Panc1 (cell line): ENCODE measurements at regions not wholly inside any gene's neighbourhood (a gene's known extent, or its start where the extent isn't known, plus 50 kb on each side); places are given as distances from the start of the nearest gene placed in this dataset.

ENCODE experiments used
- ATAC-seq: fragments of 200-7000 bp; cut with Tn5 transposase; 2 replicates; pipeline ENCODE4 v1.9.1; 2020; ENCODE audit warnings: mild to moderate bottlenecking, moderate library complexity
- BruUV-seq: library from RNA; stranded (reverse); fragments of 400-500 nt; replicated peaks from 2 replicates; lab custom pipeline; 2021; lab: Mats Ljungman, UMichigan
- CTCF ChIA-PET: fragments of 300-600 bp; sonication (Branson Sonifier 250); formaldehyde crosslinking; loops from one replicate; lab custom pipeline; 2022; ENCODE audit warnings: antibody characterized with exemption; lab: Charles Lee
- POLR2A ChIA-PET: fragments of 300-600 bp; sonication (Branson Sonifier 250); formaldehyde crosslinking; loops from one replicate; lab custom pipeline; 2022; ENCODE audit warnings: antibody characterized with exemption; lab: Charles Lee
- DNase-seq: peaks from one replicate; pipeline ENCODE4 v3.0.0-alpha.2; 2010; ENCODE audit warnings: low read depth, low spot score
- H3K27ac ChIP-seq: 2 replicates; pipeline ENCODE4 v1.5.1; 2011; ENCODE audit warnings: mild to moderate bottlenecking, low read length, inconsistent platforms
- H3K27me3 ChIP-seq: fragments of 200-500 bp; sonication (Bioruptor generic); 2 replicates; pipeline ENCODE4 v1.6.0; 2014; ENCODE audit warnings: low read length, inconsistent platforms; ENCODE audit not compliant: control insufficient read depth, insufficient read depth
- H3K36me3 ChIP-seq: fragments of 200-500 bp; sonication (Bioruptor generic); 2 replicates; pipeline ENCODE4 v1.5.1; 2014; ENCODE audit warnings: inconsistent platforms, mild to moderate bottlenecking, low read length, moderate library complexity; ENCODE audit not compliant: control insufficient read depth, insufficient read depth
- H3K4me1 ChIP-seq: 2 replicates; pipeline ENCODE4 v1.5.1; 2011; ENCODE audit warnings: inconsistent platforms, mild to moderate bottlenecking, low read length, moderate library complexity; ENCODE audit not compliant: control insufficient read depth, insufficient read depth
- H3K4me3 ChIP-seq, 2 experiments: 2 replicates each; pipeline ENCODE4 v1.5.1; 2011 to 2012; ENCODE audit warnings: low read depth in 2 of 2, low read length in 2 of 2, mild to moderate bottlenecking in 2 of 2, inconsistent platforms in 1 of 2, moderate library complexity in 1 of 2
- H3K9me3 ChIP-seq: fragments of 200-500 bp; sonication (Bioruptor generic); 2 replicates; pipeline ENCODE4 v1.5.1; 2014; ENCODE audit warnings: low read depth, mild to moderate bottlenecking, inconsistent platforms, low read length, moderate library complexity; ENCODE audit not compliant: control insufficient read depth, insufficient read depth
- POLR2AphosphoS5 ChIP-seq: IDR thresholded peaks from 2 replicates; pipeline ENCODE4 v1.6.1; 2012; ENCODE audit warnings: mild to moderate bottlenecking, low read depth, low read length, moderate library complexity
- REST ChIP-seq, 2 experiments: IDR thresholded peaks; 2 replicates each; pipeline ENCODE4 v1.6.1; 2011 to 2012; ENCODE audit warnings: low read depth in 2 of 2, control low read depth in 1 of 2, low read length in 1 of 2, mild to moderate bottlenecking in 1 of 2, moderate library complexity in 1 of 2; ENCODE audit not compliant: insufficient read depth in 1 of 2
- SIN3A ChIP-seq: IDR thresholded peaks from 2 replicates; pipeline ENCODE4 v1.6.1; 2012; ENCODE audit warnings: low read depth, mild to moderate bottlenecking, low read length, moderate library complexity, borderline replicate concordance; ENCODE audit not compliant: insufficient read depth
- TCF7L2 ChIP-seq: IDR thresholded peaks from 2 replicates; pipeline ENCODE4 v1.6.1; 2011; ENCODE audit warnings: mild to moderate bottlenecking, low read depth, low read length, inconsistent platforms
- in situ Hi-C: cut with HindIII; loops from 2 replicates; pipeline ENCODE4 v1.10.0; 2016; ENCODE audit warnings: low sequenced_read_pairs, low pct_unique_long_range_greater_than_20kb
- intact Hi-C: fragments of 100-400 bp; cut with micrococcal nuclease; formaldehyde crosslinking; loops from one replicate; pipeline ENCODE4 v1.10.0; 2022; ENCODE audit not compliant: unreplicated experiment
- TF ChIP-seq, protein P1 (sequence below): fragments of 450-650 bp; IDR thresholded peaks from 2 replicates; pipeline ENCODE4 v1.5.1; 2017; ENCODE audit warnings: mild to moderate bottlenecking

GRCh38 chr2:220452561-220452960 lies 825.1 kb downstream of the SLC4A3 start:
- no peaks in the 10 kb centered on the region for H3K4me1 ChIP-seq
- POLR2A ChIA-PET = no interaction called here
- no peak for TF ChIP-seq POLR2AphosphoS5
- no peak for TF ChIP-seq SIN3A
- no peak for TF ChIP-seq REST (IDR thresholded peaks at IDR 0.05; ENCODE audit: insufficient read depth in 1 of 2, low read depth in 2 of 2, low read length in 1 of 2)
- TF ChIP-seq, protein P1, sequence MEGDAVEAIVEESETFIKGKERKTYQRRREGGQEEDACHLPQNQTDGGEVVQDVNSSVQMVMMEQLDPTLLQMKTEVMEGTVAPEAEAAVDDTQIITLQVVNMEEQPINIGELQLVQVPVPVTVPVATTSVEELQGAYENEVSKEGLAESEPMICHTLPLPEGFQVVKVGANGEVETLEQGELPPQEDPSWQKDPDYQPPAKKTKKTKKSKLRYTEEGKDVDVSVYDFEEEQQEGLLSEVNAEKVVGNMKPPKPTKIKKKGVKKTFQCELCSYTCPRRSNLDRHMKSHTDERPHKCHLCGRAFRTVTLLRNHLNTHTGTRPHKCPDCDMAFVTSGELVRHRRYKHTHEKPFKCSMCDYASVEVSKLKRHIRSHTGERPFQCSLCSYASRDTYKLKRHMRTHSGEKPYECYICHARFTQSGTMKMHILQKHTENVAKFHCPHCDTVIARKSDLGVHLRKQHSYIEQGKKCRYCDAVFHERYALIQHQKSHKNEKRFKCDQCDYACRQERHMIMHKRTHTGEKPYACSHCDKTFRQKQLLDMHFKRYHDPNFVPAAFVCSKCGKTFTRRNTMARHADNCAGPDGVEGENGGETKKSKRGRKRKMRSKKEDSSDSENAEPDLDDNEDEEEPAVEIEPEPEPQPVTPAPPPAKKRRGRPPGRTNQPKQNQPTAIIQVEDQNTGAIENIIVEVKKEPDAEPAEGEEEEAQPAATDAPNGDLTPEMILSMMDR = no peak
- TF ChIP-seq TCF7L2 = no peak
- no peak overlapping the region for H3K4me3 ChIP-seq
- no peaks in the 10 kb centered on the region for H3K27me3 ChIP-seq
- H3K36me3 ChIP-seq = no peaks in the 10 kb centered on the region
- ATAC-seq = no peak
- in situ Hi-C loops = no loop called here
- no peaks in the 10 kb centered on the region for H3K9me3 ChIP-seq
- no TSS peak for BruUV-seq
- no peak for DNase-seq
- CTCF ChIA-PET = no interaction called here
- no peak overlapping the region for H3K27ac ChIP-seq
- intact Hi-C loops = no loop called here

DNA sequence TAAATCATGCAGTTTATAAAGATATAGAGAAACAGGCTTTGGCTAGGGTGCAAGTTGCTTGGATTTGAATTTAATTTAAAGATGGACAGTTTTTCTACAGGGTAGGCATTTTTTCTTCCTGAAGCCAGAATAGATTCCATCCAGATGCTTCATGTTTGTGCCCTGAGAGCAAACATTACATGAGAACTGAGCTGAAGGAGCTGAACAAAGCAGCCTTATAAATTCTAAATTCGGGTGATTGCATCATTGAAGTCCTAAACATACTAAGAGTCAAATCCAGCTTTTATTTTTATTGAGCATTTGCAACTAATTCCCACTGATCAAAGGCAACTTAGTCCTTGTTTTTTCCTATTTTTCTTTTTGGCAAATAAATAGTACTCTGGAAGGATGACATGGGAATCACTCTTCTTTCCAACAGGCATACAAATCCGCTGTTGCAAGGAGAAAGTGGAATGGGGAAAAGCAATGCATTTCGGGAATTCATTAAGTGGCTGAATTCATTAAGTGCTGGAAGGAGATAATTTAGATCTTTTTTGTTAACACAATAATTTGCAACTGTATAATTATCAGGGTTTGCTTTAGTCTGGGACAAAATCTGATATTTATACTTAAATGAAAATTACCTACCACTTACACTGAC lies 828.0 kb downstream of the SLC4A3 start:
- intact Hi-C loops (no loop called here), in situ Hi-C loops (no loop called here)
- DNase-seq = no peak
- Histone ChIP-seq H3K27ac (no peak overlapping the region), H3K27me3 (no peaks in the 10 kb centered on the region), H3K4me3 (no peak overlapping the region), H3K9me3 (no peaks in the 10 kb centered on the region), H3K4me1 (no peaks in the 10 kb centered on the region), H3K36me3 (no peaks in the 10 kb centered on the region)
- CTCF ChIA-PET = no interaction called here
- POLR2A ChIA-PET = no interaction called here
- no peak for ATAC-seq
- BruUV-seq = no TSS peak
- TF ChIP-seq SIN3A (no peak), TCF7L2 (no peak), POLR2AphosphoS5 (no peak), REST (IDR thresholded peaks at IDR 0.05; ENCODE audit: insufficient read depth in 1 of 2, low read depth in 2 of 2, low read length in 1 of 2) (no peak)
- TF ChIP-seq, protein P1 = no peak
